HepG2 (cell line): ENCODE measurements at regions not wholly inside any gene's neighbourhood (a gene's known extent, or its start where the extent isn't known, plus 50 kb on each side); places are given as distances from the start of the nearest gene placed in this dataset.

ENCODE experiments used
- ATAC-seq: fragments of 200-7000 bp; cut with Tn5 transposase; 3 replicates; pipeline ENCODE4 v1.9.1; 2020; ENCODE audit warnings: mild to moderate bottlenecking, moderate library complexity
- BruUV-seq: library from RNA; stranded (reverse); fragments of 400-500 nt; replicated peaks from 2 replicates; lab custom pipeline; 2021; lab: Mats Ljungman, UMichigan
- CTCF ChIA-PET: fragments of 300-600 bp; formaldehyde crosslinking; extraction: SDS; loops from one replicate; lab custom pipeline; 2021; ENCODE audit warnings: low total read pairs, inconsistent platforms, low intra/inter-chr PET ratio; lab: Yijun Ruan, JAX
- POLR2A ChIA-PET: fragments of 350-600 bp; sonication (Branson Sonifier 250); formaldehyde crosslinking; loops from one replicate; lab custom pipeline; 2020; ENCODE audit warnings: antibody characterized with exemption, inconsistent platforms; lab: Yijun Ruan, JAX
- DNase-seq: peaks from one replicate; pipeline ENCODE4 v3.0.0-alpha.2; 2015; ENCODE audit warnings: low spot score
- FAIRE-seq: peaks from 3 replicates; lab custom pipeline; 2011; peaks lifted over from hg19 to GRCh38; lab: Jason Lieb, UNC
- H2AFZ ChIP-seq: one replicate; pipeline ENCODE4 v1.6.1; 2011; ENCODE audit warnings: low read length, inconsistent platforms
- H3K27ac ChIP-seq: fragments of 300-600 bp; 3 replicates; pipeline ENCODE4 v1.8.0; 2011; ENCODE audit warnings: mixed run types, mild to moderate bottlenecking, mixed read lengths, low read length, inconsistent platforms; ENCODE audit not compliant: insufficient read depth; ENCODE audit errors: extremely low read length
- H3K27me3 ChIP-seq, 2 experiments: fragments of 200-600 bp in 1 of 2; 2 replicates in 1 of 2; 3 replicates in 1 of 2; pipeline versions ENCODE4 v1.6.0 to v1.8.0; 2011; ENCODE audit warnings: low read length in 2 of 2, mild to moderate bottlenecking in 2 of 2, moderate library complexity in 2 of 2, inconsistent platforms in 1 of 2; ENCODE audit not compliant: insufficient read depth in 2 of 2, control insufficient read depth in 1 of 2
- H3K36me3 ChIP-seq, 2 experiments: fragments of 200-600 bp in 1 of 2; replicated peaks in 1 of 2; 2 replicates in 1 of 2; 3 replicates in 1 of 2; pipeline versions ENCODE4 v1.5.1 to v1.8.0; 2011; ENCODE audit warnings: low read length in 2 of 2, inconsistent platforms in 1 of 2; ENCODE audit not compliant: insufficient read depth in 2 of 2, control insufficient read depth in 1 of 2
- H3K4me1 ChIP-seq: 2 replicates; pipeline ENCODE4 v1.5.1; 2012; ENCODE audit warnings: low read length, inconsistent platforms; ENCODE audit not compliant: insufficient read depth
- H3K4me2 ChIP-seq: 2 replicates; pipeline ENCODE4 v1.6.0; 2011; ENCODE audit warnings: low read depth, low read length, inconsistent platforms
- H3K4me3 ChIP-seq, 3 experiments: fragments of 200-600 bp in 1 of 3; sonication (generic), shearing (Covaris generic) in 1 of 3; replicated peaks in 1 of 3; 2 replicates each; pipeline ENCODE4 v1.5.1; 2011 to 2016; ENCODE audit warnings: low read length in 3 of 3, inconsistent platforms in 2 of 3, low read depth in 2 of 3, mild to moderate bottlenecking in 2 of 3, control low read depth in 1 of 3, mixed read lengths in 1 of 3; ENCODE audit not compliant: insufficient read depth in 1 of 3
- H3K79me2 ChIP-seq: one replicate; pipeline ENCODE4 v1.6.1; 2011; ENCODE audit warnings: low read length, inconsistent platforms; ENCODE audit not compliant: insufficient read depth
- H3K9ac ChIP-seq: 2 replicates; pipeline ENCODE4 v1.6.0; 2011; ENCODE audit warnings: mild to moderate bottlenecking, low read depth, low read length, inconsistent platforms; ENCODE audit not compliant: insufficient read depth
- H3K9me3 ChIP-seq: 2 replicates; pipeline ENCODE4 v1.5.1; 2012; ENCODE audit warnings: mild to moderate bottlenecking, low read length
- H4K20me1 ChIP-seq: 2 replicates; pipeline ENCODE4 v1.6.0; 2011; ENCODE audit warnings: inconsistent platforms, mild to moderate bottlenecking, low read length, moderate library complexity; ENCODE audit not compliant: insufficient read depth
- ARHGAP35 ChIP-seq: sonication (generic); formaldehyde crosslinking; IDR thresholded peaks from 2 replicates; pipeline ENCODE4 v1.9.0; 2022; ENCODE audit warnings: mild to moderate bottlenecking, inconsistent platforms, moderate library complexity, missing genetic modification reagents, borderline replicate concordance
- CC2D1A ChIP-seq: sonication (generic); formaldehyde crosslinking; IDR thresholded peaks from 2 replicates; pipeline ENCODE4 v1.8.1; 2023; ENCODE audit warnings: mild to moderate bottlenecking, missing genetic modification reagents
- FOXO1 ChIP-seq: sonication (generic); formaldehyde crosslinking; IDR thresholded peaks from 2 replicates; pipeline ENCODE4 v1.4.0; 2020; ENCODE audit warnings: missing genetic modification reagents
- GATAD2A ChIP-seq: IDR thresholded peaks from 2 replicates; pipeline ENCODE4 v1.6.1; 2016
- HMG20B ChIP-seq: conservative IDR thresholded peaks from 2 replicates; pipeline ENCODE4 v1.6.1; 2016; ENCODE audit warnings: missing genetic modification reagents, missing compliant biosample characterization
- MED1 ChIP-seq: sonication (generic); formaldehyde crosslinking; IDR thresholded peaks from 2 replicates; pipeline ENCODE4 v1.4.0; 2020; ENCODE audit warnings: missing genetic modification reagents
- MTERF4 ChIP-seq: sonication (generic); formaldehyde crosslinking; IDR thresholded peaks from 2 replicates; pipeline ENCODE4 v1.8.0; 2023; ENCODE audit warnings: mild to moderate bottlenecking, missing genetic modification reagents
- NFRKB ChIP-seq: fragments of 450-650 bp; IDR thresholded peaks from 2 replicates; pipeline ENCODE4 v1.6.1; 2017
- NR2F1 ChIP-seq, 2 experiments: fragments of 450-650 bp in 1 of 2; formaldehyde crosslinking in 1 of 2; IDR thresholded peaks; 2 replicates each; pipeline versions ENCODE4 v1.5.0 to v1.6.1; 2016 to 2020; ENCODE audit warnings: mild to moderate bottlenecking in 1 of 2, missing compliant biosample characterization in 1 of 2, missing genetic modification reagents in 1 of 2, moderate library complexity in 1 of 2
- PRPF4 ChIP-seq: fragments of 200-400 bp; formaldehyde crosslinking; IDR thresholded peaks from 2 replicates; pipeline ENCODE4 v1.6.1; 2016; ENCODE audit warnings: low read length, low read depth; ENCODE audit not compliant: poor library complexity, severe bottlenecking
- SKI ChIP-seq: fragments of 450-650 bp; IDR thresholded peaks from one replicate; pipeline ENCODE4 v1.6.1; 2018; ENCODE audit warnings: mild to moderate bottlenecking; ENCODE audit not compliant: partially characterized antibody
- TBL1XR1 ChIP-seq: fragments of 150-350 bp; IDR thresholded peaks from 2 replicates; pipeline ENCODE4 v1.6.1; 2014; ENCODE audit warnings: borderline replicate concordance, low read length; ENCODE audit not compliant: partially characterized antibody
- ZBTB34 ChIP-seq: sonication (generic); formaldehyde crosslinking; IDR thresholded peaks from 2 replicates; pipeline ENCODE4 v1.8.0; 2022; ENCODE audit warnings: mild to moderate bottlenecking, missing genetic modification reagents
- ZFY ChIP-seq: sonication (generic); formaldehyde crosslinking; IDR thresholded peaks from 2 replicates; pipeline ENCODE4 v1.4.0; 2020; ENCODE audit warnings: missing genetic modification reagents
- ZNF446 ChIP-seq: sonication (generic); formaldehyde crosslinking; IDR thresholded peaks from 2 replicates; pipeline ENCODE4 v1.5.0; 2020; ENCODE audit warnings: mild to moderate bottlenecking, missing genetic modification reagents
- ZNF510 ChIP-seq: sonication (generic); formaldehyde crosslinking; IDR thresholded peaks from 2 replicates; pipeline ENCODE4 v1.4.0; 2020; ENCODE audit warnings: low read depth, mild to moderate bottlenecking, missing genetic modification reagents
- ZNF546 ChIP-seq: sonication (generic); formaldehyde crosslinking; conservative IDR thresholded peaks from 2 replicates; pipeline ENCODE4 v1.8.1; 2023; ENCODE audit warnings: mild to moderate bottlenecking, missing genetic modification reagents
- ZNF7 ChIP-seq: IDR thresholded peaks from 2 replicates; pipeline ENCODE4 v1.6.1; 2016; ENCODE audit warnings: missing biosample characterization, missing genetic modification reagents
- WGBS: methylation state at CpG from one replicate; pipeline ENCODE4 v1.1.6; 2017; ENCODE audit warnings: low lambda C conversion rate; 5-methylcytosine and 5-hydroxymethylcytosine counted together
- in situ Hi-C: cut with HindIII; loops from 2 replicates; pipeline ENCODE4 v1.10.0; 2017; ENCODE audit warnings: low pct_unique_long_range_greater_than_20kb; ENCODE audit not compliant: extremely low pct_ligation_motif_present
- intact Hi-C: fragments of 100-400 bp; cut with micrococcal nuclease; formaldehyde crosslinking; loops from one replicate; pipeline ENCODE4 v1.10.0; 2022; ENCODE audit not compliant: unreplicated experiment
- TF ChIP-seq, protein P1 (sequence below): sonication (generic); formaldehyde crosslinking; IDR thresholded peaks from 2 replicates; pipeline ENCODE4 v1.4.0; 2020; ENCODE audit warnings: missing genetic modification reagents
- TF ChIP-seq, protein P2 (sequence below): sonication (generic); formaldehyde crosslinking; IDR thresholded peaks from 2 replicates; pipeline ENCODE4 v1.5.0; 2020; ENCODE audit warnings: missing genetic modification reagents

- FAIRE-seq (no peak), ATAC-seq (no peak), DNase-seq (no peak)
- Histone ChIP-seq H3K4me3 (no peak overlapping the region), H3K4me1 (no peaks in the 10 kb centered on the region), H3K27me3 (no peaks in the 10 kb centered on the region), H3K27ac (no peak overlapping the region), H3K9me3 (no peaks in the 10 kb centered on the region), H4K20me1 (peaks cover 50% of the 10 kb centered on the region), H3K79me2 (peaks cover 57% of the 10 kb centered on the region), H3K9ac (no peak overlapping the region), H3K4me2 (no peak overlapping the region), H3K36me3 (peaks cover 17 to 59% of the 10 kb centered on the region in 2 experiments; a peak in 4 of 5 replicates), H2AFZ (no peak overlapping the region)
- CTCF ChIA-PET, result no interaction called here
- in situ Hi-C loops (no loop called here), intact Hi-C loops (no loop called here)
- no TSS peak for BruUV-seq
- 100% methylated on average over 5 of the region's 5 CpGs for WGBS
- no peak for TF ChIP-seq ZBTB34 (CRISPR knock-in tag)
- TF ChIP-seq FOXO1 (CRISPR knock-in tag), result no peak
- no peak for TF ChIP-seq ZNF546 (CRISPR knock-in tag)
- TF ChIP-seq CC2D1A, result no peak
- TF ChIP-seq TBL1XR1, result no peak
- TF ChIP-seq NFRKB, result no peak
- TF ChIP-seq SKI, result no peak
- no peak for TF ChIP-seq PRPF4
- TF ChIP-seq NR2F1 (CRISPR knock-in tag; IDR thresholded peaks at IDR 0.05), result no peak
- TF ChIP-seq MTERF4, result no peak
- TF ChIP-seq, protein P1, sequence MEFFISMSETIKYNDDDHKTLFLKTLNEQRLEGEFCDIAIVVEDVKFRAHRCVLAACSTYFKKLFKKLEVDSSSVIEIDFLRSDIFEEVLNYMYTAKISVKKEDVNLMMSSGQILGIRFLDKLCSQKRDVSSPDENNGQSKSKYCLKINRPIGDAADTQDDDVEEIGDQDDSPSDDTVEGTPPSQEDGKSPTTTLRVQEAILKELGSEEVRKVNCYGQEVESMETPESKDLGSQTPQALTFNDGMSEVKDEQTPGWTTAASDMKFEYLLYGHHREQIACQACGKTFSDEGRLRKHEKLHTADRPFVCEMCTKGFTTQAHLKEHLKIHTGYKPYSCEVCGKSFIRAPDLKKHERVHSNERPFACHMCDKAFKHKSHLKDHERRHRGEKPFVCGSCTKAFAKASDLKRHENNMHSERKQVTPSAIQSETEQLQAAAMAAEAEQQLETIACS (CRISPR knock-in tag), result no peak
- no peak for TF ChIP-seq ZNF446 (CRISPR knock-in tag)
- TF ChIP-seq ARHGAP35 (CRISPR knock-in tag), result no peak
- no peak for TF ChIP-seq ZNF510 (CRISPR knock-in tag)
- TF ChIP-seq ZNF7, result no peak
- TF ChIP-seq MED1, result no peak
- TF ChIP-seq GATAD2A, result no peak
- TF ChIP-seq, protein P2, sequence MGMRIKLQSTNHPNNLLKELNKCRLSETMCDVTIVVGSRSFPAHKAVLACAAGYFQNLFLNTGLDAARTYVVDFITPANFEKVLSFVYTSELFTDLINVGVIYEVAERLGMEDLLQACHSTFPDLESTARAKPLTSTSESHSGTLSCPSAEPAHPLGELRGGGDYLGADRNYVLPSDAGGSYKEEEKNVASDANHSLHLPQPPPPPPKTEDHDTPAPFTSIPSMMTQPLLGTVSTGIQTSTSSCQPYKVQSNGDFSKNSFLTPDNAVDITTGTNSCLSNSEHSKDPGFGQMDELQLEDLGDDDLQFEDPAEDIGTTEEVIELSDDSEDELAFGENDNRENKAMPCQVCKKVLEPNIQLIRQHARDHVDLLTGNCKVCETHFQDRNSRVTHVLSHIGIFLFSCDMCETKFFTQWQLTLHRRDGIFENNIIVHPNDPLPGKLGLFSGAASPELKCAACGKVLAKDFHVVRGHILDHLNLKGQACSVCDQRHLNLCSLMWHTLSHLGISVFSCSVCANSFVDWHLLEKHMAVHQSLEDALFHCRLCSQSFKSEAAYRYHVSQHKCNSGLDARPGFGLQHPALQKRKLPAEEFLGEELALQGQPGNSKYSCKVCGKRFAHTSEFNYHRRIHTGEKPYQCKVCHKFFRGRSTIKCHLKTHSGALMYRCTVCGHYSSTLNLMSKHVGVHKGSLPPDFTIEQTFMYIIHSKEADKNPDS, result no peak
- no peak for TF ChIP-seq ZFY (CRISPR knock-in tag)
- TF ChIP-seq HMG20B (CRISPR knock-in tag), result no peak
- POLR2A ChIA-PET, result no interaction called here
These were observed 51.6 kb downstream of the SHANK2 start for GRCh38 chr11:71200761-71201160.
